ENCODE measurements at regions not wholly inside any gene's neighbourhood (a gene's known extent, or its start where the extent isn't known, plus 50 kb on each side); places are given as distances from the start of the nearest gene placed in this dataset.

DNA sequence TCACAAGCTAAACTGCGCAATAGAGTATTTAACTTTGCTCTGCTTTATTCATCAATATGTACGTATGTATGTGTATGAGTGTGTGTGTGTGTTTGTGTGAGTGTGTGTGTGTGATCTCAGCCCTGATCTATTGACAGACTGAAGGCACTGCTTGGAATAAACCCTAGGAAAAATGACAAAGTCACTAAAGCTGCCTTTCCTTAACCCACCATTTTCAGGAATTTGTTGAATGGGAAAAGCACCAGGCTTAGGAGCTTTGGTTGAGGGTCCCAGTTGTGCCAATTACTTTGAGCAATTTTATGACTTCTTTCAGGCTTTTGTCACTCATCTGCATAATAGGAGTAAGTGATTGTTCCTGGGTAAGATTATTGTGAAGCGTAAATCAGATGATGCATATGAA lies 108.6 kb upstream of the TLR4 start:
- peaks cover 4 to 11% of the 10 kb centered on the region in 2 donors for H3K9me3 Mint-ChIP-seq
- H3K4me1 Mint-ChIP-seq (ENCODE audit: low read depth in 2 of 2) = no peaks in the 10 kb centered on the region
- DNase-seq = no peak
- H3K4me3 Mint-ChIP-seq = no peak overlapping the region
- H3K36me3 Mint-ChIP-seq (ENCODE audit: insufficient read depth) = no peaks in the 10 kb centered on the region
- H3K27me3 Mint-ChIP-seq = no peaks in the 10 kb centered on the region
- no peak for ATAC-seq (replicated peaks)
- no peak overlapping the region for H3K27ac Mint-ChIP-seq

DNA sequence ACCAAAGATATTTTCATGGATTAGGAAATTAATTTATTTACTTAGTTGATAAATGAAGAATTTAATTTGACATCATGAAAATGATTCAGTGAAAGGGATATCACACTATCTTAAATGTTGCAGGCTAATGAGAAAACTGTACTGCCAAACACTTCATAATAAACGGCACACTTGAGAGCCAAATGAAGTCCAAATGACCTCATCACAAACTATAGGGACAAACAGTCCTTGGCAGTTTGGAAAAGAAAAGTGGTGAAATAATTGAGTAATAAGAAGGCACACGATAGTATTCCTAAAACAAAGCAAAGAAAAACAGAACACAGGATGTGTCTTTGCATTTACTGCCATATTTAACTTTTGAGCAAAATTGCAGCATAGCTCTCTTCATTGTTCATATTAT lies 116.9 kb upstream of the TLR4 start:
- Mint-ChIP-seq H3K27ac (no peak overlapping the region), H3K9me3 (peaks cover 0 to 2% of the 10 kb centered on the region in 2 donors), H3K4me1 (ENCODE audit: low read depth in 2 of 2) (no peaks in the 10 kb centered on the region), H3K4me3 (no peak overlapping the region), H3K27me3 (no peaks in the 10 kb centered on the region), H3K36me3 (ENCODE audit: insufficient read depth) (no peaks in the 10 kb centered on the region)
- ATAC-seq (replicated peaks) (no peak), DNase-seq (no peak)

GRCh38 chr9:117574099-117574498 lies 130.1 kb upstream of the TLR4 start:
- ATAC-seq (replicated peaks) (no peak), DNase-seq (no peak)

GRCh38 chr9:117564839-117565238 lies 139.4 kb upstream of the TLR4 start:
- DNase-seq = no peak
- Mint-ChIP-seq H3K27me3 (no peaks in the 10 kb centered on the region), H3K9me3 (peaks cover 8 to 9% of the 10 kb centered on the region in 2 donors), H3K4me3 (no peak overlapping the region), H3K4me1 (ENCODE audit: low read depth in 2 of 2) (no peaks in the 10 kb centered on the region), H3K36me3 (ENCODE audit: insufficient read depth) (no peaks in the 10 kb centered on the region), H3K27ac (no peak overlapping the region)
- ATAC-seq (replicated peaks) = no peak

More at GRCh38 chr9:117574099-117574498, 130.1 kb upstream of the TLR4 start:
- Mint-ChIP-seq H3K4me3 (no peak overlapping the region), H3K9me3 (peaks cover 1 to 8% of the 10 kb centered on the region in 2 donors), H3K27me3 (no peaks in the 10 kb centered on the region), H3K36me3 (ENCODE audit: insufficient read depth) (no peaks in the 10 kb centered on the region), H3K4me1 (ENCODE audit: low read depth in 2 of 2) (no peaks in the 10 kb centered on the region), H3K27ac (no peak overlapping the region)

DNA sequence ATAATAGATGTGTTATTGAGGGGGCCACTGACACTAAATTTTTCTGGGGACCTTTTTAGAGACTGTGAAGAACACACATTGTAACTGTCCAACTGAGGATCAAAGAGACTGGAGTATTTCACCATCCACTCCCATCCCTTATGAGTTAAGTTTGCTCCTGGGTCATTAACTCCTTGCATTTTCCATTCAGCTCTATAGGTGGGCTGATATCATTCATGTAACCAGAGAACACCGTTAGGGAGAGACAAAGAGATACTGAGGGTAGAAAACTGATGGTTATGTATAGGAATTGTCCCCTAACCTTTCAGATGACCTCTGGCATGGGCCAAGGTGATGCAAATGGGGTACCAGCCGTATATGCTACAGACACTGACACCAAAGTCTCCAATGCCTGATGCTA lies 142.4 kb upstream of the TLR4 start:
- ATAC-seq (replicated peaks) (no peak), DNase-seq (no peak)
- Mint-ChIP-seq H3K4me3 (no peak overlapping the region), H3K27ac (no peak overlapping the region), H3K27me3 (no peaks in the 10 kb centered on the region), H3K9me3 (peaks cover 8 to 9% of the 10 kb centered on the region in 2 donors), H3K4me1 (ENCODE audit: low read depth in 2 of 2) (no peaks in the 10 kb centered on the region), H3K36me3 (ENCODE audit: insufficient read depth) (no peaks in the 10 kb centered on the region)

- Mint-ChIP-seq H3K27me3 (no peaks in the 10 kb centered on the region), H3K4me1 (ENCODE audit: low read depth in 2 of 2) (no peaks in the 10 kb centered on the region), H3K36me3 (ENCODE audit: insufficient read depth) (no peaks in the 10 kb centered on the region), H3K4me3 (no peak overlapping the region), H3K27ac (no peak overlapping the region), H3K9me3 (peaks cover 0 to 3% of the 10 kb centered on the region in 2 donors)
- ATAC-seq (replicated peaks) (no peak), DNase-seq (no peak)
Observed at GRCh38 chr9:117555964-117556629, 141.2 kb upstream of the ASTN2 start.

DNA sequence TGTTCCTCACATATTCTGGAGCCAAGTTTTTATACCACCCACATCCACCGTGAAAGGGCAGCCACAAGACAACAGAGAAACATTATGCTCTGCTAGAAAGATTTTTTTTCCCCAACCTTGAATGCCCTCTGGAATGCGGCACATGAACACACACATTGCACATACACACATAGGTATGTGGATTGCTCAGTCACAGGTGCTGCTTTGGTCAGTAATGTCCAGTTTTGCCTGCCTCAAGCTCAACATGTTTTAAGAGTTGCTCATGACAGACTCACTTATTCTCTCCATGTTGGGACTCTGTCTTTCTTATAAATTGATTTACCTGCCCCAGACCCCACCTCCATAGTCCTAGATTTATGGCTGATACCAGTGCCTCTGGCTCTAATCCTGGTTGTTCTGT lies 138.0 kb upstream of the ASTN2 start:
- no peak for DNase-seq
- Mint-ChIP-seq H3K27ac (no peak overlapping the region), H3K27me3 (no peaks in the 10 kb centered on the region), H3K4me1 (ENCODE audit: low read depth in 2 of 2) (no peaks in the 10 kb centered on the region), H3K9me3 (peaks cover 0 to 1% of the 10 kb centered on the region in 2 donors), H3K4me3 (no peak overlapping the region), H3K36me3 (ENCODE audit: insufficient read depth) (no peaks in the 10 kb centered on the region)
- no peak for ATAC-seq (replicated peaks)

DNA sequence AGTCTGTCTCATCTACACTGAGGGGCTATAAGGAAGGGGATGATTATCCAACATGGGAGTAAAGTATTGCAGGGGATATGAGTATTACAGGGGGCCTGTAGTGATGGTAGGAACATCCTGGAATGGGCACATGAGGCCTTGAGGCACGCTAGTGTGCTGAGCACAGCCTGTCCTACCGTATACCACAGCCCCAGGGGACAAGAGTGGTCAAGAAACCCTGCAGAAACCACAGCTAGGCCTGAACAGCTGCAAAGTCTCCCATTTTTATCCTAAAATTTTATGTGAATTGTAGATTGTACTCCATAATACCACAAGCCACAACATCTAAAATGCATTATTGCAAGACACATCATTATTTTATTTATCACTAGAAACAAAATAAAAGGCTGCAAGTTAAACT lies 136.3 kb upstream of the ASTN2 start:
- DNase-seq (no peak), ATAC-seq (replicated peaks) (no peak)
- Mint-ChIP-seq H3K27ac (no peak overlapping the region), H3K27me3 (no peaks in the 10 kb centered on the region), H3K9me3 (peaks cover 0 to 1% of the 10 kb centered on the region in 2 donors), H3K36me3 (ENCODE audit: insufficient read depth) (no peaks in the 10 kb centered on the region), H3K4me1 (ENCODE audit: low read depth in 2 of 2) (peaks cover 3 to 9% of the 10 kb centered on the region in 2 donors), H3K4me3 (no peak overlapping the region)

DNA sequence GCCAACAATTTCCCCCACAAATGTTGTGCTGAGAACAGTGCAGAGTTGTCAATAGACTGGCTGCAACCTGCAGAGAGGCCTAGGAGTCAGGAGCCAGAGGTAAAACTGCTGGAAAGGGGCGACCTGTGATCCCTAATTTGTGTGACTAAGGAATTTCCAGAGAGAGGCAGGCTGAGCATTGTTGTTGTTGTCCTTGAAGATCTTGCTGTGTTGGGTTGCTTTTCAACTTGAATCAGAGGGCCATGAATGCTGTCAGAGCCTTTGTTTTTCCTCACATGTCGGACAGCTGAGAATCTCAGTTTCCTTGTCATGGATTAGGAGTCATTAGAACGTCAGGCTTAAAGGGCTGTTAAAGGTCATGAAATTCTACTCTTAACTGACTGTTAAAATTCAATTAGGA lies 134.6 kb upstream of the ASTN2 start:
- Mint-ChIP-seq H3K27me3 (no peaks in the 10 kb centered on the region), H3K27ac (no peak overlapping the region), H3K36me3 (ENCODE audit: insufficient read depth) (no peaks in the 10 kb centered on the region), H3K9me3 (peaks cover 0 to 1% of the 10 kb centered on the region in 2 donors), H3K4me3 (no peak overlapping the region), H3K4me1 (ENCODE audit: low read depth in 2 of 2) (peaks cover 3 to 9% of the 10 kb centered on the region in 2 donors)
- DNase-seq (no peak), ATAC-seq (replicated peaks) (no peak)

DNA sequence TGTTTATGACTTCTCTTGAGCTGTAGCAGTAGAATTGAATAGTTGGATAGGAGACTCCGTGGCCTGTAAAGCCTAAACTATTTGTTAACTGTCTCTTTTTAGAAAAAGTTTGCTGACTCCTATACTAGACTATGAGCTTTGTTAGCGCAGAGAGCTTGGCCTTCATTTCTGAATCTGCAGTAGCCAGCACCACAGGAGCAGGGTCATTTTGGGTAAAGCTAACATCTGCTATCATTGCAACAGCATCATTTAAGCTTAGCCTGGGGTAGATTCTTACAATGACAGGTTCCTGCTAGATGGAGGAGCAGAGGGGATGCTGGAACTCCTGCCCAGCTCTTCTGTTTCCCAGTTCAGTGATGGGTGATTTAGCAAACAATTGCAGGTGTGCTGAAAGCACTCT lies 133.7 kb upstream of the ASTN2 start:
- DNase-seq = no peak
- peaks cover 0 to 1% of the 10 kb centered on the region in 2 donors for H3K9me3 Mint-ChIP-seq
- H3K4me1 Mint-ChIP-seq (ENCODE audit: low read depth in 2 of 2) = peaks cover 3 to 9% of the 10 kb centered on the region in 2 donors
- no peak overlapping the region for H3K27ac Mint-ChIP-seq
- no peak overlapping the region for H3K4me3 Mint-ChIP-seq
- no peaks in the 10 kb centered on the region for H3K27me3 Mint-ChIP-seq
- no peaks in the 10 kb centered on the region for H3K36me3 Mint-ChIP-seq (ENCODE audit: insufficient read depth)
- no peak for ATAC-seq (replicated peaks)

GRCh38 chr9:117547904-117548303 lies 133.0 kb upstream of the ASTN2 start:
- Mint-ChIP-seq H3K27ac (no peak overlapping the region), H3K9me3 (no peaks in the 10 kb centered on the region), H3K36me3 (ENCODE audit: insufficient read depth) (no peaks in the 10 kb centered on the region), H3K4me3 (no peak overlapping the region), H3K27me3 (no peaks in the 10 kb centered on the region), H3K4me1 (ENCODE audit: low read depth in 2 of 2) (peaks cover 3 to 9% of the 10 kb centered on the region in 2 donors)
- DNase-seq (no peak), ATAC-seq (replicated peaks) (no peak)

- ATAC-seq (replicated peaks) (peak; percentile 45), DNase-seq (no peak)
- H3K36me3 Mint-ChIP-seq (ENCODE audit: insufficient read depth) = no peaks in the 10 kb centered on the region
- H3K4me1 Mint-ChIP-seq (ENCODE audit: low read depth in 2 of 2) = peaks cover 3 to 9% of the 10 kb centered on the region in 2 donors
- H3K27me3 Mint-ChIP-seq = no peaks in the 10 kb centered on the region
- H3K4me3 Mint-ChIP-seq = no peak overlapping the region
- no peaks in the 10 kb centered on the region for H3K9me3 Mint-ChIP-seq
- no peak overlapping the region for H3K27ac Mint-ChIP-seq
Observed at GRCh38 chr9:117546894-117547678, 132.2 kb upstream of the ASTN2 start.

- no peak overlapping the region for H3K27ac Mint-ChIP-seq
- no peak for ATAC-seq (replicated peaks)
- peaks cover 3 to 9% of the 10 kb centered on the region in 2 donors for H3K4me1 Mint-ChIP-seq (ENCODE audit: low read depth in 2 of 2)
- no peak overlapping the region for H3K4me3 Mint-ChIP-seq
- H3K36me3 Mint-ChIP-seq (ENCODE audit: insufficient read depth) = no peaks in the 10 kb centered on the region
- DNase-seq = no peak
- no peaks in the 10 kb centered on the region for H3K27me3 Mint-ChIP-seq
- H3K9me3 Mint-ChIP-seq = no peaks in the 10 kb centered on the region
Observed at GRCh38 chr9:117545846-117546245, 131.0 kb upstream of the ASTN2 start.

DNA sequence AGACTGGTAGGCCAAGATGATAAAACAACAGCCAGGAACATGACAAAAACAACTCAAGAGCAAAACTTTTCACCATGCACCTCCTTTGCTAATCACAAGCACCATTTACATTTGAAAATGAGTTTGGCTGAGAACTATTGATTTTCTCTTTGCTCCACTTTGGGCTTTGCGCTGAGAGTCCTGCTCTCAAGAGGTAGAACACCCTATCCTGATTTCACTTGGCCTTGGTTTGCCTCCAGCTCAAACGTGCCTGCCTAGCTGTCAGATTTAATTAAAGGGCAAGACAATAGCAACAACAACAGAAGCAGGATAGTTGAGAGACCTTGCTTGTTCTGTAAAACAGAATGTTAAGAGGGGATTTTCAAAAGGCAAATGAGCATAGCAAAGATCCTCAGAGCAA lies 128.2 kb upstream of the ASTN2 start:
- no peak for DNase-seq
- Mint-ChIP-seq H3K36me3 (ENCODE audit: insufficient read depth) (no peaks in the 10 kb centered on the region), H3K27me3 (no peaks in the 10 kb centered on the region), H3K9me3 (no peaks in the 10 kb centered on the region), H3K4me1 (ENCODE audit: low read depth in 2 of 2) (peaks cover 3 to 9% of the 10 kb centered on the region in 2 donors), H3K27ac (no peak overlapping the region), H3K4me3 (no peak overlapping the region)
- ATAC-seq (replicated peaks) = no peak

All from effector memory CD8-positive, alpha-beta T cell (primary cell).